NB4 (cell line): ENCODE measurements at regions not wholly inside any gene's neighbourhood (a gene's known extent, or its start where the extent isn't known, plus 50 kb on each side); places are given as distances from the start of the nearest gene placed in this dataset.
"Not testable (repeated sequence)": the region's sequence is repeated elsewhere in the genome, so short reads cannot be mapped to it uniquely, and the experiment has no call there.

Experiments
- DNase-seq: peaks from one replicate; pipeline ENCODE4 v3.0.0; 2010; ENCODE audit warnings: low read depth
- H3K4me3 ChIP-seq: one replicate; pipeline ENCODE4 v1.5.1; 2011; ENCODE audit warnings: mild to moderate bottlenecking, low read depth, low read length, moderate library complexity
- CTCF ChIP-seq: IDR thresholded peaks from one replicate; pipeline ENCODE4 v1.5.1; 2012; ENCODE audit warnings: low read depth, low read length
- MAX ChIP-seq: IDR thresholded peaks from 2 replicates; pipeline ENCODE4 v1.6.1; 2011; ENCODE audit warnings: low read depth, low read length
- MYC ChIP-seq: IDR thresholded peaks from 2 replicates; pipeline ENCODE4 v1.6.1; 2011; ENCODE audit warnings: low read depth, low read length
- POLR2A ChIP-seq: IDR thresholded peaks from 2 replicates; pipeline ENCODE4 v1.6.1; 2011; ENCODE audit warnings: mild to moderate bottlenecking; ENCODE audit not compliant: insufficient read length; ENCODE audit errors: extremely low read depth

GRCh38 chr2:234251326-234252271 lies 201.1 kb downstream of the SPP2 start:
- TF ChIP-seq MYC (no peak), CTCF (no peak), MAX (no peak), POLR2A (no peak)
- no peak for DNase-seq

GRCh38 chr2:234250926-234251325 lies 200.4 kb downstream of the SPP2 start:
- DNase-seq = no peak
- TF ChIP-seq CTCF (no peak), POLR2A (no peak)
- H3K4me3 ChIP-seq = no peak overlapping the region

More at GRCh38 chr2:234251326-234252271, 201.1 kb downstream of the SPP2 start:
- no peak overlapping the region for H3K4me3 ChIP-seq

- TF ChIP-seq MAX (no peak), CTCF (no peak)
- no peak overlapping the region for H3K4me3 ChIP-seq
- DNase-seq = no peak
These were observed 199.4 kb downstream of the SPP2 start for GRCh38 chr2:234249873-234250272.

GRCh38 chr2:234249034-234249735 lies 198.7 kb downstream of the SPP2 start:
- TF ChIP-seq MAX = no peak
- TF ChIP-seq POLR2A = no peak
- TF ChIP-seq CTCF = no peak
- TF ChIP-seq MYC = no peak
- DNase-seq = no peak
- no peak overlapping the region for H3K4me3 ChIP-seq

GRCh38 chr2:234248213-234248710 lies 197.8 kb downstream of the SPP2 start:
- DNase-seq, H3K4me3 ChIP-seq: not testable (repeated sequence)

- TF ChIP-seq POLR2A = no peak
- no peak for TF ChIP-seq MAX
- no peak for TF ChIP-seq CTCF
- no peak for TF ChIP-seq MYC
- DNase-seq = no peak
- no peak overlapping the region for H3K4me3 ChIP-seq
These were observed 197.1 kb downstream of the SPP2 start for GRCh38 chr2:234247453-234248180.
